ENCODE measurements at regions not wholly inside any gene's neighbourhood (a gene's known extent, or its start where the extent isn't known, plus 50 kb on each side); places are given as distances from the start of the nearest gene placed in this dataset.

DNA sequence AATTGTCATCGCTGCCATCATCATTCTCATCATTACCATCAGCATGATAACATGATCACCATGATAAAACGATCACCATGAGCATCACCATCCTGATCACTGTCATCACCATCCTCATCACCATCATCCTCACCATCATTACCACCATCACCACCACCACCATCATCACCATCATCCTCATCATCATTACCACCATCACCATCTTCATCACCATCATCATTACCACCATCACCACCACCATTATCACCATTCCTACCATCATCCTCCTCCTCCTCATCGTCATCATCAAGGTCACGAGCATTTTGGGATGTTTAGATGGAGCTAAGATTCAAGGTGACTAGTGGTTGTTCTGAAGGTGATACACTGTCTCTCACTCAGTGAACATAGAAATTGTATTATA is 221.0 kb downstream of the FOXL1 start:
- H3K9me3 ChIP-seq (ENCODE audit: insufficient read depth, low read length, severe bottlenecking) = no peaks in the 10 kb centered on the region
- no peak overlapping the region for H3K9ac ChIP-seq (ENCODE audit: low read depth, low read length)
- no peak for DNase-seq
- peaks cover 4% of the 10 kb centered on the region; the same call in 1 of the 2 replicates for H3K4me1 ChIP-seq (ENCODE audit: insufficient read depth, low read length)
- no peak overlapping the region for H3K27ac ChIP-seq (ENCODE audit: low read length)
- H2AFZ ChIP-seq (ENCODE audit: low read depth, low read length) = no peak overlapping the region
- H3K36me3 ChIP-seq (ENCODE audit: insufficient read depth, low read length) = no peaks in the 10 kb centered on the region
- peaks cover 6% of the 10 kb centered on the region for H3K27me3 ChIP-seq (ENCODE audit: insufficient read depth, low read length, poor library complexity)
- no peak overlapping the region for H3K4me2 ChIP-seq (ENCODE audit: insufficient read depth, low read length)
- H3K79me2 ChIP-seq (ENCODE audit: insufficient read depth, low read length) = no peaks in the 10 kb centered on the region
- no peak for ATAC-seq (ENCODE audit: insufficient read depth, low read depth)
- no peaks in the 10 kb centered on the region for H4K20me1 ChIP-seq (ENCODE audit: insufficient read depth, low read length)
- no peak for TF ChIP-seq EZH2 (IDR thresholded peaks at IDR 0.05; ENCODE audit: borderline replicate concordance, low read depth, low read length, severe bottlenecking)
- TF ChIP-seq, protein P1, sequence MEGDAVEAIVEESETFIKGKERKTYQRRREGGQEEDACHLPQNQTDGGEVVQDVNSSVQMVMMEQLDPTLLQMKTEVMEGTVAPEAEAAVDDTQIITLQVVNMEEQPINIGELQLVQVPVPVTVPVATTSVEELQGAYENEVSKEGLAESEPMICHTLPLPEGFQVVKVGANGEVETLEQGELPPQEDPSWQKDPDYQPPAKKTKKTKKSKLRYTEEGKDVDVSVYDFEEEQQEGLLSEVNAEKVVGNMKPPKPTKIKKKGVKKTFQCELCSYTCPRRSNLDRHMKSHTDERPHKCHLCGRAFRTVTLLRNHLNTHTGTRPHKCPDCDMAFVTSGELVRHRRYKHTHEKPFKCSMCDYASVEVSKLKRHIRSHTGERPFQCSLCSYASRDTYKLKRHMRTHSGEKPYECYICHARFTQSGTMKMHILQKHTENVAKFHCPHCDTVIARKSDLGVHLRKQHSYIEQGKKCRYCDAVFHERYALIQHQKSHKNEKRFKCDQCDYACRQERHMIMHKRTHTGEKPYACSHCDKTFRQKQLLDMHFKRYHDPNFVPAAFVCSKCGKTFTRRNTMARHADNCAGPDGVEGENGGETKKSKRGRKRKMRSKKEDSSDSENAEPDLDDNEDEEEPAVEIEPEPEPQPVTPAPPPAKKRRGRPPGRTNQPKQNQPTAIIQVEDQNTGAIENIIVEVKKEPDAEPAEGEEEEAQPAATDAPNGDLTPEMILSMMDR (IDR thresholded peaks at IDR 0.05; ENCODE audit: borderline replicate concordance, extremely low read depth, low read length, poor library complexity, severe bottlenecking) = no peak
- H3K4me3 ChIP-seq (ENCODE audit: low read depth in 1 of 2, low read length in 2 of 2) = no peak overlapping the region

DNA sequence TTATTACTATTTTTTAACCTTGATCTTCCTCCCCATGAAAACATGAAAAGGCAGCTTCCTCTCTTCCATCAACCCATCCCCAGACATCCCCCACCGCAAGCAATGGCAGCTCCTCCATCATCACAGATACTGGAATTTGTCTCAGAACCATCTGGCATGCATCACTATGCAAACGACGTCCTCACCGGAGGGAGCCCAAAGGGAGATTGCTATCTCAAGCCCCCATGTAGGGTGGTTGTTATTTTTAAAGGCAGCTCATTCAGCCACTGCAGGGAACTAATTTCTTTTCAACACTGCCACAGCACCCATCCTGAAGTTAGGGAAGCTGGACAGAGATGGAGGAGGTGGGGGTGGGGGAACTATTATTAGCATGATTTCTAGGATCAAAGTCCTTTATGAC is 222.5 kb downstream of the FOXL1 start:
- peaks cover 6% of the 10 kb centered on the region for H3K27me3 ChIP-seq (ENCODE audit: insufficient read depth, low read length, poor library complexity)
- no peak for ATAC-seq (ENCODE audit: insufficient read depth, low read depth)

DNA sequence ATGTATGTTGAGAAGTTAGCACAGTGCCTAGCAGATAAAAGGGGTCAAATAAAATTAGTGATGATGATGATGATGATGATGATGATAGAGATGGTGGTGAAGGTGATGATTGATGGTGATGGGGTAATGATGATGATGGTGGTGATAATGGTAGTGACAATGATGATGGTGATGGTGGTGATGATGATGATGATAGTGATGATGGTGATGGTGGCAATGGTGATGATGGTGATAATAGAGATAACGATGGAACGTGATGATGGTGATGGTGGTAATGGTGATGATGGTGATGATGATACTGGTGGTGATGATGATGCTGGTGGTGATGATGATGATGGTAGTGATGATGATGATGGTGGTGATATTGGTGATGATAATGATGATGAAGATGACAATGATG is 223.7 kb downstream of the FOXL1 start:
- TF ChIP-seq, protein P1 (IDR thresholded peaks at IDR 0.05; ENCODE audit: borderline replicate concordance, extremely low read depth, low read length, poor library complexity, severe bottlenecking) = no peak
- TF ChIP-seq EZH2 (IDR thresholded peaks at IDR 0.05; ENCODE audit: borderline replicate concordance, low read depth, low read length, severe bottlenecking) = no peak
- no peaks in the 10 kb centered on the region for H4K20me1 ChIP-seq (ENCODE audit: insufficient read depth, low read length)
- H3K9ac ChIP-seq (ENCODE audit: low read depth, low read length) = no peak overlapping the region
- H3K4me1 ChIP-seq (ENCODE audit: insufficient read depth, low read length) = peaks cover 4% of the 10 kb centered on the region; the same call in 1 of the 2 replicates
- H3K27ac ChIP-seq (ENCODE audit: low read length) = no peak overlapping the region
- H2AFZ ChIP-seq (ENCODE audit: low read depth, low read length) = no peak overlapping the region
- H3K79me2 ChIP-seq (ENCODE audit: insufficient read depth, low read length) = no peaks in the 10 kb centered on the region
- no peak overlapping the region for H3K4me2 ChIP-seq (ENCODE audit: insufficient read depth, low read length)
- no peak overlapping the region for H3K4me3 ChIP-seq (ENCODE audit: low read depth in 1 of 2, low read length in 2 of 2)
- ATAC-seq (ENCODE audit: insufficient read depth, low read depth) (no peak), DNase-seq (no peak)
- peaks cover 6% of the 10 kb centered on the region for H3K27me3 ChIP-seq (ENCODE audit: insufficient read depth, low read length, poor library complexity)
- H3K9me3 ChIP-seq (ENCODE audit: insufficient read depth, low read length, severe bottlenecking) = no peaks in the 10 kb centered on the region
- no peaks in the 10 kb centered on the region for H3K36me3 ChIP-seq (ENCODE audit: insufficient read depth, low read length)

More for the DNA sequence above, 222.5 kb downstream of the FOXL1 start:
- H3K4me1 ChIP-seq (ENCODE audit: insufficient read depth, low read length) = peaks cover 4% of the 10 kb centered on the region; the same call in 1 of the 2 replicates
- no peak overlapping the region for H3K27ac ChIP-seq (ENCODE audit: low read length)
- TF ChIP-seq, protein P1 (IDR thresholded peaks at IDR 0.05; ENCODE audit: borderline replicate concordance, extremely low read depth, low read length, poor library complexity, severe bottlenecking) = no peak
- no peak for TF ChIP-seq EZH2 (IDR thresholded peaks at IDR 0.05; ENCODE audit: borderline replicate concordance, low read depth, low read length, severe bottlenecking)
- no peaks in the 10 kb centered on the region for H3K36me3 ChIP-seq (ENCODE audit: insufficient read depth, low read length)
- no peaks in the 10 kb centered on the region for H3K9me3 ChIP-seq (ENCODE audit: insufficient read depth, low read length, severe bottlenecking)
- H3K9ac ChIP-seq (ENCODE audit: low read depth, low read length) = no peak overlapping the region
- H3K4me3 ChIP-seq (ENCODE audit: low read depth in 1 of 2, low read length in 2 of 2) = no peak overlapping the region
- H3K79me2 ChIP-seq (ENCODE audit: insufficient read depth, low read length) = no peaks in the 10 kb centered on the region
- H2AFZ ChIP-seq (ENCODE audit: low read depth, low read length) = no peak overlapping the region
- DNase-seq = no peak
- H3K4me2 ChIP-seq (ENCODE audit: insufficient read depth, low read length) = no peak overlapping the region
- H4K20me1 ChIP-seq (ENCODE audit: insufficient read depth, low read length) = no peaks in the 10 kb centered on the region

DNA sequence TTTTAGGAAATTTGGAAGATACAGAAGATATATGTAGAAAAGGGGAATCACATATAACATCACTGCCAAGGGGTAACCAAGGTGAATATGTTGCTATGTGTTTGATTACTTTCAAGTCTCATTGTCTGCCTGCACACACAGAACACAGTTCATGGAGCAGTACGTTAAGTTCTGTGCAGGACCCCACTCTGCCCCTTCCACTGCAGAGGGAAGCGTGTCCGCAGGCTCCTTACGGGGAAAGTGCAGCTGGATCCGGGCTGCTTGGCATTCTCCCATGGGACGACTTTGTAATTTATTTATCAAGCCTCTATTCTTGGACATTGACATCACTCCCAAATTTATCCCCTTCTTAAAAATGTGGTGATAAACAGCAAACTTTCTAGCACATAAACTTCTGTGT is 226.8 kb downstream of the FOXL1 start:
- no peak overlapping the region for H3K4me3 ChIP-seq (ENCODE audit: low read depth in 1 of 2, low read length in 2 of 2)
- H2AFZ ChIP-seq (ENCODE audit: low read depth, low read length) = no peak overlapping the region
- ATAC-seq (ENCODE audit: insufficient read depth, low read depth) (no peak), DNase-seq (no peak)
- no peaks in the 10 kb centered on the region for H3K9me3 ChIP-seq (ENCODE audit: insufficient read depth, low read length, severe bottlenecking)
- H3K79me2 ChIP-seq (ENCODE audit: insufficient read depth, low read length) = no peaks in the 10 kb centered on the region
- no peak overlapping the region for H3K4me2 ChIP-seq (ENCODE audit: insufficient read depth, low read length)
- TF ChIP-seq EZH2 (IDR thresholded peaks at IDR 0.05; ENCODE audit: borderline replicate concordance, low read depth, low read length, severe bottlenecking) = no peak
- TF ChIP-seq, protein P1 (IDR thresholded peaks at IDR 0.05; ENCODE audit: borderline replicate concordance, extremely low read depth, low read length, poor library complexity, severe bottlenecking) = no peak
- H3K9ac ChIP-seq (ENCODE audit: low read depth, low read length) = no peak overlapping the region
- H3K27me3 ChIP-seq (ENCODE audit: insufficient read depth, low read length, poor library complexity) = peaks cover 7% of the 10 kb centered on the region
- no peaks in the 10 kb centered on the region for H3K4me1 ChIP-seq (ENCODE audit: insufficient read depth, low read length)
- H3K27ac ChIP-seq (ENCODE audit: low read length) = no peak overlapping the region
- no peaks in the 10 kb centered on the region for H4K20me1 ChIP-seq (ENCODE audit: insufficient read depth, low read length)
- H3K36me3 ChIP-seq (ENCODE audit: insufficient read depth, low read length) = no peaks in the 10 kb centered on the region
